Pulmonary artery endothelial cell (primary cell): ENCODE measurements at regions not wholly inside any gene's neighbourhood (a gene's known extent, or its start where the extent isn't known, plus 50 kb on each side); places are given as distances from the start of the nearest gene placed in this dataset.

Experiments used
- DNase-seq: peaks from one replicate; pipeline ENCODE4 v3.0.0-alpha.2; 2011; ENCODE audit warnings: low read depth, low spot score

DNA sequence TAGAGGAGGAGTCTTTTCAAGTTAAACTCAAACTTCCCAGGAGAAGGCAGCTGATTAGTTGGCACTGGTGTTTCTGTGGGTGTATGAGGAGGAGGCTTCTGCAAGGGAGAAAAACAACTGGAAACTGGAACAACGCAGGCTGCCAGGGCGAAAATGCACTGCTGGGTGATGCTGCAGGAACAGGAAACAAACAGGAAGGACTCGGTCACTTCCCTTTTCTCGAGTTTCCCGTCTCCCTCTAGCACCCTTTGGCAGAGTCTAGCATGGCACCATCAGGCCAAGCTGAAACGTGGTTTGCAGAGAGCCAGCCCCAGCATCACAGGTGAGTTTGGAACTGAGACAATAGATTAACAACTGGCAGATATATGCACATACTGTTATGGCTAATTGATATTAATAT lies 77.5 kb upstream of the CAST start:
- no peak for DNase-seq

GRCh38 chr5:96588539-96588938 lies 73.6 kb upstream of the CAST start:
- no peak for DNase-seq

GRCh38 chr5:96590796-96591195 lies 71.4 kb upstream of the CAST start:
- DNase-seq: no peak

GRCh38 chr5:96595300-96596090 lies 66.7 kb upstream of the CAST start:
- DNase-seq: peak; percentile 27

- no peak for DNase-seq
Measured at GRCh38 chr5:96597438-96598020, 64.6 kb upstream of the CAST start.

DNA sequence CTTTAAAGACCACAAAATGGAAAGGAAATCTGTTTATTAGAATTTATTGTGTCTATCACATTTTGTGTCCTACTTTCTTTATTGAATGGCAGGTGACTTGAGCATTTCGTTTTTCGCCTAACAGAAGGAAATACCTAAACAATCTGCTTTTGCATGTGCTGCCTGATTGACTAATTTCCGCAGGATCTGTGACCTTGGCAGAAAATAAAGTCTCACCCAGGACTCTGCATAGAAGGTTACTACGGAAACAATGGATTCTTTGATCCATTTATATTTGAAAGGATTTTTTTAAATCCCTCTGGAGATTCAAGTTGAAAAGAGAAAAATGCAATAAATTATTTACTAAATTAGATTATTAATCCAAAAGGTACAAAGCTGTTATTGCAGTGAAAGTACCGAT lies 61.0 kb upstream of the CAST start:
- DNase-seq: peak; percentile 82

DNA sequence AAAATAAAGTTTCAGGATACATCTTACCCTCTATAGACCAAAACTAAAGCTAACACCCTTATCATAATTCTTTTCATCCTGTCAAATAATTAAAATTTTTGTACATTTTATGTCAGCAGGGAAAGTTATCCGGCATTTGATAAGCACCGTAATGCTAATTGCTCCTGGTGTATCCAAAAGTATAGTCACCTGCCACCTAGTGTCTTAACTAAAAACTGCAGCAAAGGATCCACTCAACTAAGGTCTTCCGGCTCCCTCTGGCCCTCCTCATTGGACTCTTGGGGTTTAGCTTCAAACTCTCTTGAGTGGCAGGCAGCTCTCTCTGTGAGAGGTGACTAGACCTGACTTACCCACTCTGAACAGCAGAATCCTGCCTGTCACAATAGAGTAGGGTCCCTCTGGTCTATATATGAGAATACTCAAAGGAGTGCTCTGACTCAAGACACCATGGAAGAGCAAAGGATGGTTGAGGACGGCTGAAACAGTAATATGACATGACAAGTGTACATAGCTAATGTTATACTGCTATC lies 60.4 kb upstream of the CAST start:
- DNase-seq: peak; percentile 53

- no peak for DNase-seq
Measured at GRCh38 chr5:96602776-96603175, 59.4 kb upstream of the CAST start.

GRCh38 chr5:96605144-96605837 lies 56.9 kb upstream of the CAST start:
- no peak for DNase-seq

DNA sequence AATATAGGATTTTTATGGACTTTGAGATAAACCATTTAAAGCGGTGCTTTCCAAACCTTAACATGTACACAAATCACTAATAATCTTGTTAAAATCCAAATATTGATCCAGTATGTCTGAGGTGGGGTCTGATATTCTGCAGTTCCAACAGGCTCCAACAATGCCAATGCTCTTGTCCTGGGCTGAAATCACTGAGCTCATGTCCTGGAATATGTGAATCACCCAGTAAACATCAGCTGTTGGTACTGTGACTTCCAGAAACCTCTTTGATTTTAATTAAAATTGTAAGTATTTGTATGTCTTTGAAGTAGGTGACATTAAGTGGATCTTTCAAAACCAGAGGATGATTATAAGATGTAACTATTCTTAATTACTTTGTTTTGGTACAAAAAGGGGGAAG lies 52.8 kb upstream of the CAST start:
- no peak for DNase-seq

GRCh38 chr5:96610747-96611146 lies 51.4 kb upstream of the CAST start:
- no peak for DNase-seq

- DNase-seq: no peak
Measured at GRCh38 chr5:96611946-96612345, 50.2 kb upstream of the CAST start.
